ENCODE measurements at regions not wholly inside any gene's neighbourhood (a gene's known extent, or its start where the extent isn't known, plus 50 kb on each side); places are given as distances from the start of the nearest gene placed in this dataset.

DNA sequence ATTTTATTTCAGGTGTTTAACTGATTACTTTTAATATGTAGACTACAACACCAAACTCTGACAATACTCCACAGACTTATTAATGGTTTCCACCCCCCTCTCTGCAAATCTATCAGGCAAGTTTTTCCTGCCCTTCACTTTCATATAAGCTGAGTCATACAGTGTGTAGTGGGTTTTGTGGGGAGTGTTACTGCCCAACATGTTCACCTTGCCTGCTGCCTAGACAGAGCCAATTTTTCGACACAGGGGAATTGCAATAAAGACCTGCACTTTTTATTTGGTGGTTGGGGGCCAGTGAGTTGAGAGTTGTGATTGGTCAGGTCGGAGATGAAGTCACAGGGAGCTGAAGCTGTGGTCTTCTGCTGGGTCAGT lies 119.7 kb downstream of the PPIAL4G start:
- TF ChIP-seq, protein P1, sequence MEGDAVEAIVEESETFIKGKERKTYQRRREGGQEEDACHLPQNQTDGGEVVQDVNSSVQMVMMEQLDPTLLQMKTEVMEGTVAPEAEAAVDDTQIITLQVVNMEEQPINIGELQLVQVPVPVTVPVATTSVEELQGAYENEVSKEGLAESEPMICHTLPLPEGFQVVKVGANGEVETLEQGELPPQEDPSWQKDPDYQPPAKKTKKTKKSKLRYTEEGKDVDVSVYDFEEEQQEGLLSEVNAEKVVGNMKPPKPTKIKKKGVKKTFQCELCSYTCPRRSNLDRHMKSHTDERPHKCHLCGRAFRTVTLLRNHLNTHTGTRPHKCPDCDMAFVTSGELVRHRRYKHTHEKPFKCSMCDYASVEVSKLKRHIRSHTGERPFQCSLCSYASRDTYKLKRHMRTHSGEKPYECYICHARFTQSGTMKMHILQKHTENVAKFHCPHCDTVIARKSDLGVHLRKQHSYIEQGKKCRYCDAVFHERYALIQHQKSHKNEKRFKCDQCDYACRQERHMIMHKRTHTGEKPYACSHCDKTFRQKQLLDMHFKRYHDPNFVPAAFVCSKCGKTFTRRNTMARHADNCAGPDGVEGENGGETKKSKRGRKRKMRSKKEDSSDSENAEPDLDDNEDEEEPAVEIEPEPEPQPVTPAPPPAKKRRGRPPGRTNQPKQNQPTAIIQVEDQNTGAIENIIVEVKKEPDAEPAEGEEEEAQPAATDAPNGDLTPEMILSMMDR (IDR thresholded peaks at IDR 0.05; ENCODE audit: low read depth, low read length, missing input control), result no peak
- TF ChIP-seq RAD21 (IDR thresholded peaks at IDR 0.05), result no peak
- no peak for TF ChIP-seq FOXA2 (IDR thresholded peaks at IDR 0.05)

All from liver (tissue), 3 donors.